Kidney (tissue), 13 donors: ENCODE measurements at regions not wholly inside any gene's neighbourhood (a gene's known extent, or its start where the extent isn't known, plus 50 kb on each side); places are given as distances from the start of the nearest gene placed in this dataset.

Experiments
- DNase-seq, 5 donors: peaks; one replicate each; pipeline ENCODE4 v3.0.0-alpha.2; 2013 to 2020
- FAIRE-seq: peaks from 2 replicates; lab custom pipeline; 2012; peaks lifted over from hg19 to GRCh38; lab: Jason Lieb, UNC
- H3K27ac ChIP-seq, 2 donors: one replicate each; pipeline ENCODE4 v1.7.0; 2013; ENCODE audit warnings: low read depth in 2 of 2, low read length in 2 of 2, inconsistent platforms in 1 of 2
- H3K27me3 ChIP-seq: one replicate; pipeline ENCODE4 v1.7.1; 2013; ENCODE audit warnings: low read length, inconsistent platforms; ENCODE audit not compliant: control insufficient read depth, insufficient read depth
- H3K36me3 ChIP-seq, 3 donors: one replicate each; pipeline versions ENCODE4 v1.7.0 to v1.7.1; 2013; ENCODE audit warnings: low read length in 3 of 3, control low read depth in 1 of 3, inconsistent platforms in 1 of 3; ENCODE audit not compliant: insufficient read depth in 3 of 3, control insufficient read depth in 2 of 3
- H3K4me1 ChIP-seq, 3 donors: one replicate each; pipeline versions ENCODE4 v1.7.0 to v1.7.1; 2013; ENCODE audit warnings: low read length in 3 of 3, inconsistent platforms in 1 of 3, low read depth in 1 of 3; ENCODE audit not compliant: control insufficient read depth in 2 of 3, insufficient read depth in 2 of 3
- H3K4me3 ChIP-seq, 3 donors: one replicate each; pipeline versions ENCODE4 v1.7.0 to v1.8.1; 2013; ENCODE audit warnings: low read length in 3 of 3, control low read depth in 1 of 3, inconsistent platforms in 1 of 3
- H3K9ac ChIP-seq, 3 donors: one replicate each; pipeline versions ENCODE4 v1.7.0 to v1.7.1; 2013; ENCODE audit warnings: low read length in 3 of 3, control low read depth in 1 of 3, inconsistent platforms in 1 of 3
- H3K9me3 ChIP-seq, 3 donors: one replicate each; pipeline versions ENCODE4 v1.7.0 to v1.7.1; 2013; ENCODE audit warnings: low read length in 3 of 3, control low read depth in 1 of 3, inconsistent platforms in 1 of 3; ENCODE audit not compliant: control insufficient read depth in 2 of 3, insufficient read depth in 1 of 3
- intact Hi-C: fragments of 100-400 bp; cut with DNase I; formaldehyde crosslinking; loops from one replicate; pipeline ENCODE4 v1.11.1; 2022
- TF ChIP-seq, protein P1 (sequence below): IDR thresholded peaks from 3 replicates; pipeline ENCODE4 v1.5.1; 2012; ENCODE audit warnings: mild to moderate bottlenecking, moderate library complexity, borderline replicate concordance; ENCODE audit not compliant: insufficient read depth; ENCODE audit errors: extremely low read depth
- donor health status: control.
- donor health status: control.
- donor health status: control.
- donor health status: control.
- donor health status: control.
- donor health status: DM: yes; HTN: yes; CAD: no.
- donor health status: Normal renal cell carcinoma (clear cell type).

DNA sequence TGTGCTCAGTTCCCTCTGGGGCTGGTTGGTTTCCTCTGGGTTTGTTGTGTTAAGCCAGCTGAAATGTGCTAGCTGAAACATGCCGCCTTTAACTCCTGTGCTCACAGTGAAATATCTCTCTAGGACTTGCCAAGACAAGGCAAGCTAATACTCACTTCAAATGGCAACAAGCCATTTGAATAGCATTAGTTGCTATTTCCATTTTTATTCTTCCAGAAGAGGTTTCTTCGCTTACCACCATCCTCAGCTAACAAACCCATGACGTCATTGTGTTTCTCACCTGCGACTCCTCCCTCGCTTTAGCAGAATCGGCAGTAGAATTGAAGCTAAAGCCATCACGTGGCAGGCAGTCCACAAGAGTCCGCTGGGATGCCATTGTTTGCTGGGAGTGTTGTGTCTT lies 61.3 kb downstream of the ZNF22 start:
- no peak overlapping the region for H3K4me3 ChIP-seq
- DNase-seq (no peak), FAIRE-seq (no peak)
- H3K4me1 ChIP-seq = no peaks in the 10 kb centered on the region
- intact Hi-C loops = no loop called here
- no peaks in the 10 kb centered on the region for H3K9me3 ChIP-seq
- TF ChIP-seq, protein P1, sequence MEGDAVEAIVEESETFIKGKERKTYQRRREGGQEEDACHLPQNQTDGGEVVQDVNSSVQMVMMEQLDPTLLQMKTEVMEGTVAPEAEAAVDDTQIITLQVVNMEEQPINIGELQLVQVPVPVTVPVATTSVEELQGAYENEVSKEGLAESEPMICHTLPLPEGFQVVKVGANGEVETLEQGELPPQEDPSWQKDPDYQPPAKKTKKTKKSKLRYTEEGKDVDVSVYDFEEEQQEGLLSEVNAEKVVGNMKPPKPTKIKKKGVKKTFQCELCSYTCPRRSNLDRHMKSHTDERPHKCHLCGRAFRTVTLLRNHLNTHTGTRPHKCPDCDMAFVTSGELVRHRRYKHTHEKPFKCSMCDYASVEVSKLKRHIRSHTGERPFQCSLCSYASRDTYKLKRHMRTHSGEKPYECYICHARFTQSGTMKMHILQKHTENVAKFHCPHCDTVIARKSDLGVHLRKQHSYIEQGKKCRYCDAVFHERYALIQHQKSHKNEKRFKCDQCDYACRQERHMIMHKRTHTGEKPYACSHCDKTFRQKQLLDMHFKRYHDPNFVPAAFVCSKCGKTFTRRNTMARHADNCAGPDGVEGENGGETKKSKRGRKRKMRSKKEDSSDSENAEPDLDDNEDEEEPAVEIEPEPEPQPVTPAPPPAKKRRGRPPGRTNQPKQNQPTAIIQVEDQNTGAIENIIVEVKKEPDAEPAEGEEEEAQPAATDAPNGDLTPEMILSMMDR = no peak
- H3K27ac ChIP-seq = no peak overlapping the region
- H3K27me3 ChIP-seq = no peaks in the 10 kb centered on the region
- no peak overlapping the region for H3K9ac ChIP-seq
- no peaks in the 10 kb centered on the region for H3K36me3 ChIP-seq

DNA sequence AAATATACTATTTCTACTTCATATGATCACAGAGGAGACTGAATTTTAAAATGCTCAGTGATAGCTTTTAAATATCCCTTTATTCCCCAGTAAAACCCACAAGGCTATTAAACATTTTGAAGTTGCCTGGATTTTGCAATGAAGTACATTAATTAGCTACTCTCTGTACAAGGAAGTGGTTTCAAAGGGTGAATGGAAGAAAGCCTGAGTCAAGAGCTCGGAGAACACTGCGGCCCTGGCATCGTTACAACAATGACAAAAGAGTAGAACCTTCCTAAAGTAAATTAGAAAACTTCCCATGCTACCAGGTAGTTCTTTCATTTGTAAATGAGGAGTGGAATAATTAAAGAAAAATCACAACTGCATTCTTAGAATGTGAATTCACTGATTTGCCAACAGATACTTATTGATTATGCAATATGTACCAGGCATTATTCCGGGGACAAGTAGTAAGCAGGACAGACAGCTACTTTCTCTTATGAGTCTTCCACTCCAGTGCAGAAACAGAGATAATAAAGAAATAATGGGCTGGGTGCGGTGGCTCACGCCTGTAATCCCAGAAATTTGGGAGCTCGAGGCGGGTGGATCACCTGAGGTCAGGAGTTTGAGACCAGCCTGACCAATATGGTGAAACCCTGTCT lies 63.0 kb downstream of the ZNF22 start:
- no peaks in the 10 kb centered on the region for H3K9me3 ChIP-seq
- no peak overlapping the region for H3K27ac ChIP-seq
- no peak overlapping the region for H3K4me3 ChIP-seq
- FAIRE-seq (no peak), DNase-seq (no peak)
- TF ChIP-seq, protein P1 = no peak
- no peak overlapping the region for H3K9ac ChIP-seq
- intact Hi-C loops = no loop called here
- no peaks in the 10 kb centered on the region for H3K4me1 ChIP-seq
- H3K27me3 ChIP-seq = no peaks in the 10 kb centered on the region
- no peaks in the 10 kb centered on the region for H3K36me3 ChIP-seq

- no peak overlapping the region for H3K9ac ChIP-seq
- H3K36me3 ChIP-seq = no peaks in the 10 kb centered on the region
- intact Hi-C loops = no loop called here
- FAIRE-seq (no peak), DNase-seq (peak in 1 of 5 donors; percentile 2)
- H3K4me3 ChIP-seq = no peak overlapping the region
- no peaks in the 10 kb centered on the region for H3K27me3 ChIP-seq
- H3K4me1 ChIP-seq = no peaks in the 10 kb centered on the region
- TF ChIP-seq, protein P1 = no peak
- H3K27ac ChIP-seq = no peak overlapping the region
- H3K9me3 ChIP-seq = no peaks in the 10 kb centered on the region
Observed at GRCh38 chr10:45064998-45065397, 64.3 kb downstream of the ZNF22 start.
